ENCODE measurements at regions not wholly inside any gene's neighbourhood (a gene's known extent, or its start where the extent isn't known, plus 50 kb on each side); places are given as distances from the start of the nearest gene placed in this dataset.

- no peaks in the 10 kb centered on the region for H4K20me1 ChIP-seq (replicated peaks in 1 of 2; ENCODE audit: control insufficient read depth in 1 of 2, insufficient read depth in 2 of 2, low read length in 2 of 2)
- H2BK12ac ChIP-seq (ENCODE audit: low read depth, low read length): no peak overlapping the region
- no peak overlapping the region for H3K4ac ChIP-seq (replicated peaks; ENCODE audit: insufficient read length, low read depth, low read length)
- H3K4me3 ChIP-seq (ENCODE audit: extremely low read depth in 1 of 4, insufficient read depth in 2 of 4, low read depth in 3 of 4, low read length in 4 of 4): no peak overlapping the region
- no peak overlapping the region for H3K27ac ChIP-seq (ENCODE audit: low read depth, low read length)
- peaks cover 0 to 5% (median 2%) of the 10 kb centered on the region in 4 experiments; a peak in 2 of 7 replicates for H3K27me3 ChIP-seq (replicated peaks in 1 of 4; ENCODE audit: control insufficient read depth in 3 of 4, extremely low read depth in 1 of 4, insufficient read depth in 3 of 4, low read length in 3 of 4)
- no peak for FAIRE-seq
- H2BK15ac ChIP-seq (ENCODE audit: low read length): no peak overlapping the region
- no peak overlapping the region for H3K18ac ChIP-seq (ENCODE audit: extremely low read depth, low read length)
- no peaks in the 10 kb centered on the region for H3K79me2 ChIP-seq (ENCODE audit: control insufficient read depth in 1 of 2, insufficient read depth in 2 of 2, low read length in 2 of 2)
- H3K9ac ChIP-seq (replicated peaks in 1 of 4; ENCODE audit: extremely low read depth in 1 of 4, low read depth in 3 of 4, low read length in 3 of 4): no peak overlapping the region
- ChIA-PET POLR2A (ENCODE audit: partially characterized antibody) (interaction anchor here (0.8 kb wide), 1 partner anchor 24 kb away, joined by 3 read pairs; no protein-coding TSS in a partner anchor), CTCF (ENCODE audit: partially characterized antibody) (no interaction called here)
- no peak overlapping the region for H2BK120ac ChIP-seq (replicated peaks; ENCODE audit: low read depth, low read length)
- TF ChIP-seq RAD21 (IDR thresholded peaks at IDR 0.05 in 1 of 2, conservative IDR thresholded peaks at IDR 0.05 in 1 of 2; ENCODE audit: low read depth in 2 of 2, low read length in 2 of 2) (peak in 1 of 2 experiments; percentile 28; a peak in 1 of 4 replicates), TEAD4 (IDR thresholded peaks at IDR 0.05; ENCODE audit: low read depth, low read length) (no peak), CTCF (IDR thresholded peaks at IDR 0.05; ENCODE audit: control extremely low read depth in 1 of 3, insufficient read depth in 1 of 3, low read depth in 1 of 3, low read length in 3 of 3) (peak in 1 of 3 experiments; percentile 20; a peak in 1 of 4 replicates), CTBP2 (IDR thresholded peaks at IDR 0.05; ENCODE audit: borderline replicate concordance, insufficient read depth, insufficient read length, low read length) (no peak), MAFK (IDR thresholded peaks at IDR 0.05; ENCODE audit: low read depth, low read length) (no peak)
- H3K4me1 ChIP-seq (replicated peaks in 1 of 4; ENCODE audit: control insufficient read depth in 3 of 4, insufficient read depth in 4 of 4, low read length in 3 of 4): peaks cover 0 to 18% (median 6%) of the 10 kb centered on the region in 4 experiments; a peak in 5 of 7 replicates
- no peak overlapping the region for H3K14ac ChIP-seq (ENCODE audit: insufficient read length)
- H3K79me1 ChIP-seq (ENCODE audit: low read depth, low read length): no peaks in the 10 kb centered on the region
- peak overlapping the region; percentile 82 for H2BK20ac ChIP-seq (ENCODE audit: low read length)
- no peak overlapping the region for H3K23ac ChIP-seq (ENCODE audit: insufficient read length)
- H4K5ac ChIP-seq (ENCODE audit: insufficient read length, low read depth, low read length): no peak overlapping the region
- H4K91ac ChIP-seq (replicated peaks; ENCODE audit: insufficient read length, low read length): no peak overlapping the region
- WGBS, 2 experiments (ENCODE audit: extremely low coverage in 1 of 2, insufficient coverage in 1 of 2, insufficient read length in 1 of 2, insufficient replicate concordance in 2 of 2, low coverage in 1 of 2, low lambda C conversion rate in 2 of 2, missing lambda C conversion rate in 1 of 2): 83% methylated on average over 6 of the region's 6 CpGs; no CpG with 5 or more reads in 1 of the 2 experiments
- no peak overlapping the region for H2BK5ac ChIP-seq (ENCODE audit: low read depth, low read length)
- H3K36me3 ChIP-seq (ENCODE audit: control insufficient read depth in 2 of 4, insufficient read depth in 4 of 4, low read length in 3 of 4): no peaks in the 10 kb centered on the region
- no peak overlapping the region for H2AFZ ChIP-seq (ENCODE audit: low read length)
- no peak overlapping the region for H3K56ac ChIP-seq (replicated peaks; ENCODE audit: insufficient read length, low read depth, low read length)
- peaks cover 3% of the 10 kb centered on the region; the same call in 1 of the 2 replicates for H3K23me2 ChIP-seq (ENCODE audit: low read depth, low read length)
- DNase-seq (ENCODE audit: low read depth in 1 of 2, low spot score in 2 of 2): no peak
- H2AK5ac ChIP-seq (ENCODE audit: low read depth, low read length): no peak overlapping the region; the same call in 1 of the 2 replicates
- no peak overlapping the region for H4K8ac ChIP-seq (ENCODE audit: extremely low read depth, insufficient read depth, low read length)
- H3K9me3 ChIP-seq (ENCODE audit: insufficient read depth in 2 of 2, low read depth in 1 of 2, low read length in 1 of 2): no peaks in the 10 kb centered on the region
- no peak overlapping the region for H3K4me2 ChIP-seq (ENCODE audit: insufficient read depth in 1 of 2, low read depth in 2 of 2, low read length in 2 of 2)
Measured at GRCh38 chr1:8214501-8215173, 103.3 kb upstream of the SLC45A1 start.

Measured in H1 (cell line).